Fibroblast of lung (primary cell): ENCODE measurements at regions not wholly inside any gene's neighbourhood (a gene's known extent, or its start where the extent isn't known, plus 50 kb on each side); places are given as distances from the start of the nearest gene placed in this dataset.

ENCODE experiments used
- DNase-seq, 2 donors: peaks; one replicate each; pipeline versions ENCODE4 v3.0.0 to v3.0.0-alpha.2; 2010; ENCODE audit warnings: low read depth in 2 of 2
- H2AFZ ChIP-seq: 2 replicates; pipeline ENCODE4 v1.5.1; 2012; ENCODE audit warnings: low read length, control low read depth, inconsistent platforms
- H3K27ac ChIP-seq: 2 replicates; pipeline ENCODE4 v1.5.1; 2011; ENCODE audit warnings: low read length, control low read depth; ENCODE audit not compliant: insufficient read depth
- H3K27me3 ChIP-seq: 2 replicates; pipeline ENCODE4 v1.5.1; 2011; ENCODE audit warnings: mild to moderate bottlenecking, low read length; ENCODE audit not compliant: control insufficient read depth, insufficient read depth
- H3K36me3 ChIP-seq: 2 replicates; pipeline ENCODE4 v1.5.1; 2011; ENCODE audit warnings: low read length; ENCODE audit not compliant: control insufficient read depth, insufficient read depth
- H3K4me1 ChIP-seq: 2 replicates; pipeline ENCODE4 v1.5.1; 2011; ENCODE audit warnings: low read length; ENCODE audit not compliant: control insufficient read depth, insufficient read depth; ENCODE audit errors: extremely low read depth
- H3K4me2 ChIP-seq: 2 replicates; pipeline ENCODE4 v1.5.1; 2011; ENCODE audit warnings: low read length, control low read depth; ENCODE audit not compliant: insufficient read depth; ENCODE audit errors: extremely low read depth
- H3K4me3 ChIP-seq, 4 experiments: fragments of 200-600 bp in 1 of 4; sonication (generic) in 1 of 4; replicated peaks in 1 of 4; 2 replicates each; pipeline ENCODE4 v1.5.1; 2011 to 2016; ENCODE audit warnings: low read length in 4 of 4, low read depth in 3 of 4, mild to moderate bottlenecking in 3 of 4, control low read depth in 2 of 4, inconsistent platforms in 1 of 4, mixed read lengths in 1 of 4; ENCODE audit not compliant: insufficient read depth in 1 of 4; ENCODE audit errors: control extremely low read depth in 1 of 4
- H3K79me2 ChIP-seq: 2 replicates; pipeline ENCODE4 v1.5.1; 2012; ENCODE audit warnings: mild to moderate bottlenecking, low read length, inconsistent platforms; ENCODE audit not compliant: control insufficient read depth, insufficient read depth
- H3K9ac ChIP-seq: 2 replicates; pipeline ENCODE4 v1.5.1; 2011; ENCODE audit warnings: mild to moderate bottlenecking, low read length, control low read depth; ENCODE audit not compliant: insufficient read depth
- H3K9me3 ChIP-seq: 2 replicates; pipeline ENCODE4 v1.5.1; 2012; ENCODE audit warnings: low read depth, low read length; ENCODE audit not compliant: control insufficient read depth, insufficient read depth
- H4K20me1 ChIP-seq: 2 replicates; pipeline ENCODE4 v1.5.1; 2011; ENCODE audit warnings: low read length; ENCODE audit not compliant: control insufficient read depth, insufficient read depth; ENCODE audit errors: extremely low read depth
- EZH2 ChIP-seq: IDR thresholded peaks from 2 replicates; pipeline ENCODE4 v1.5.1; 2012; ENCODE audit warnings: low read length, control low read depth, mild to moderate bottlenecking; ENCODE audit errors: missing control alignments
- TF ChIP-seq, protein P1 (sequence below), 2 donors: IDR thresholded peaks in 1 of 2; conservative IDR thresholded peaks in 1 of 2; 1 replicate in 1 of 2; 2 replicates in 1 of 2; pipeline ENCODE4 v1.5.1; 2011 to 2012; ENCODE audit warnings: low read length in 2 of 2, control low read depth in 1 of 2, inconsistent platforms in 1 of 2, low read depth in 1 of 2, mild to moderate bottlenecking in 1 of 2

DNA sequence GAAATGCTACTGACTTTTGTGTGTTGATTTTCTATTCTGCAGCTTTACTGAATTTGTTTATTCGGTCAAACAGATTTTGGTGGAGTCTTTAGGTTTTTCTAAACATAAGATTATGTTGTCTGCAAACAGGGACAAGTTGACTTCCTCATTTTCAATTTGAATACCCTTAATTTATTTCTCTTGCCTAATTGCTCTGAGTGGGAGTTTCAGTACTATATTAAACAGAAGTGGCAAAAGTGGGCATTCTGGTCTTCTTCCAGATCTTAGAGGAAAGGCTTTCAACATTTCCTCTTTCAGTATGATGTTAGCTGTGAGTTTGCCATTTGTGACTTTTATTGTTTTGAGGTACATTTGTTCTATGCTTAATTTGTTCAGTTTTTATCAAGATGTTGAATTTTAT lies 268.5 kb downstream of the WNT5A start:
- TF ChIP-seq, protein P1, sequence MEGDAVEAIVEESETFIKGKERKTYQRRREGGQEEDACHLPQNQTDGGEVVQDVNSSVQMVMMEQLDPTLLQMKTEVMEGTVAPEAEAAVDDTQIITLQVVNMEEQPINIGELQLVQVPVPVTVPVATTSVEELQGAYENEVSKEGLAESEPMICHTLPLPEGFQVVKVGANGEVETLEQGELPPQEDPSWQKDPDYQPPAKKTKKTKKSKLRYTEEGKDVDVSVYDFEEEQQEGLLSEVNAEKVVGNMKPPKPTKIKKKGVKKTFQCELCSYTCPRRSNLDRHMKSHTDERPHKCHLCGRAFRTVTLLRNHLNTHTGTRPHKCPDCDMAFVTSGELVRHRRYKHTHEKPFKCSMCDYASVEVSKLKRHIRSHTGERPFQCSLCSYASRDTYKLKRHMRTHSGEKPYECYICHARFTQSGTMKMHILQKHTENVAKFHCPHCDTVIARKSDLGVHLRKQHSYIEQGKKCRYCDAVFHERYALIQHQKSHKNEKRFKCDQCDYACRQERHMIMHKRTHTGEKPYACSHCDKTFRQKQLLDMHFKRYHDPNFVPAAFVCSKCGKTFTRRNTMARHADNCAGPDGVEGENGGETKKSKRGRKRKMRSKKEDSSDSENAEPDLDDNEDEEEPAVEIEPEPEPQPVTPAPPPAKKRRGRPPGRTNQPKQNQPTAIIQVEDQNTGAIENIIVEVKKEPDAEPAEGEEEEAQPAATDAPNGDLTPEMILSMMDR (conservative IDR thresholded peaks at IDR 0.05 in 1 of 2, IDR thresholded peaks at IDR 0.05 in 1 of 2; ENCODE audit: low read depth in 1 of 2, low read length in 2 of 2) = no peak
- TF ChIP-seq EZH2 = no peak
- Histone ChIP-seq H3K4me2 (no peak overlapping the region), H3K9ac (no peak overlapping the region), H3K4me3 (no peak overlapping the region), H3K27ac (no peak overlapping the region), H3K79me2 (no peaks in the 10 kb centered on the region), H3K27me3 (no peaks in the 10 kb centered on the region), H2AFZ (no peak overlapping the region), H4K20me1 (no peaks in the 10 kb centered on the region), H3K4me1 (no peaks in the 10 kb centered on the region), H3K36me3 (no peaks in the 10 kb centered on the region), H3K9me3 (no peaks in the 10 kb centered on the region)
- DNase-seq = no peak

DNA sequence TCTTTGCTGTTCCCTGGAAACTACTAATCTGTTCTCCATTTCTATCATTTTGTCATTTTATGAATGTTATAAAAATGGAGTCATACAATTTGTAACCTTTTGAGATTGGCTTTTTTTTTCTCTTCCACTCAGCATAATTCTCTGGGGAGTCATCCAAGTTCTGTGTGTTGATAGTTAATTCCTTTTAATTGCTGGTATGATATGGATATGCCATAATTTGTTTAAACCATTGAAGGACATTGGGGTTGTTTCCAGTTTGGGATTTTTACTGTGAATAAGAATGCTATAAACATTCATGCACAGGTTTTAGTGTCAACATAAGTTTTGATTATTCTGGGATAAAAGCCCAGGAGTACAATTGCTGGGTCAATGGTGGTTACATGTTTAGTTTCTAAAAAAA lies 279.4 kb downstream of the WNT5A start:
- Histone ChIP-seq H4K20me1 (no peaks in the 10 kb centered on the region), H3K36me3 (no peaks in the 10 kb centered on the region)

DNA sequence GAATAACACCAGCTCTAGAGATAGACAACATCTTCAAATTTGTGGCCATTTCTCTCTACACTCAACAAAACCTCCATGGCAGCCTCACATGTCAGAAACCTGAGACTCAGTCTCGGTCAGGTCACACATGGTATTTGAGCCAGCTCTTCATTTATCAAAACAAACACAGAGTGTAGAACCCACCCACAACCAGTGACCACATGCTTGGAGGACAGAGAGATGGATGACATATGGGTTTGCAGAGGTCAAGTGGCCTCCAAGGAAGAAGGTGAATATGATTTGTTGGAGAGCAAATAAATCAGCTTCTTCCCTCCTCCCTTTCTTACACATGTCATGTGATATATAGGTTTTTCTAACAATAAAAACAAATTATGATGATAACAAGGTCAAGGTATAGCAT lies 278.1 kb upstream of the LRTM1 start:
- Histone ChIP-seq H4K20me1 (no peaks in the 10 kb centered on the region), H3K4me2 (no peak overlapping the region), H3K9me3 (no peaks in the 10 kb centered on the region), H3K36me3 (no peaks in the 10 kb centered on the region), H3K27ac (no peak overlapping the region), H3K79me2 (no peaks in the 10 kb centered on the region), H3K4me3 (no peak overlapping the region), H3K4me1 (peaks cover 11% of the 10 kb centered on the region), H3K9ac (no peak overlapping the region), H3K27me3 (no peaks in the 10 kb centered on the region), H2AFZ (no peak overlapping the region)
- no peak for TF ChIP-seq EZH2
- TF ChIP-seq, protein P1 (conservative IDR thresholded peaks at IDR 0.05 in 1 of 2, IDR thresholded peaks at IDR 0.05 in 1 of 2; ENCODE audit: low read depth in 1 of 2, low read length in 2 of 2) = no peak
- peak; percentile 26 to 79 for DNase-seq

More for the DNA sequence above, 279.4 kb downstream of the WNT5A start:
- Histone ChIP-seq H3K79me2 (no peaks in the 10 kb centered on the region), H3K4me3 (no peak overlapping the region), H3K9me3 (no peaks in the 10 kb centered on the region), H2AFZ (no peak overlapping the region), H3K4me1 (peaks cover under 1% of the 10 kb centered on the region), H3K27ac (no peak overlapping the region), H3K27me3 (no peaks in the 10 kb centered on the region), H3K4me2 (no peak overlapping the region), H3K9ac (no peak overlapping the region)
- DNase-seq = no peak
- TF ChIP-seq, protein P1 (conservative IDR thresholded peaks at IDR 0.05 in 1 of 2, IDR thresholded peaks at IDR 0.05 in 1 of 2; ENCODE audit: low read depth in 1 of 2, low read length in 2 of 2) = no peak
- no peak for TF ChIP-seq EZH2
